ENCODE measurements at regions not wholly inside any gene's neighbourhood (a gene's known extent, or its start where the extent isn't known, plus 50 kb on each side); places are given as distances from the start of the nearest gene placed in this dataset.

GRCh38 chrX:6599230-6599860 lies 64.4 kb upstream of the VCX3A start:
- no peak for TF ChIP-seq CTCF (IDR thresholded peaks at IDR 0.05; ENCODE audit: control extremely low read depth, extremely low read depth, low read depth, missing control alignments)
- no peak for DNase-seq (ENCODE audit: extremely low spot score)
- CTCF ChIA-PET = no interaction called here
- POLR2A ChIA-PET = interaction anchor here (0.6 kb wide), 1 partner anchor 1973 kb away, joined by 4 read pairs; no protein-coding TSS in a partner anchor

Data from GM10248 (cell line).